ENCODE measurements at regions not wholly inside any gene's neighbourhood (a gene's known extent, or its start where the extent isn't known, plus 50 kb on each side); places are given as distances from the start of the nearest gene placed in this dataset.
A peak's percentile ranks its signal among the peaks of the same experiment; 100 is the strongest.
"Not testable (repeated sequence)": the region's sequence is repeated elsewhere in the genome, so short reads cannot be mapped to it uniquely, and the experiment has no call there.

GRCh38 chr14:66010695-66011094, 475.5 kb upstream of the CCDC196 start:
- Mint-ChIP-seq H3K4me1 (peaks cover 8% of the 10 kb centered on the region), H3K27ac (no peak overlapping the region), H3K36me3 (no peaks in the 10 kb centered on the region), H3K9me3 (no peaks in the 10 kb centered on the region), H3K27me3 (no peaks in the 10 kb centered on the region), H3K4me3 (no peak overlapping the region)
- DNase-seq, result no peak

GRCh38 chr14:66011855-66012254, 474.3 kb upstream of the CCDC196 start:
- Mint-ChIP-seq H3K4me3 (no peak overlapping the region), H3K4me1 (peaks cover 8% of the 10 kb centered on the region), H3K27me3 (no peaks in the 10 kb centered on the region), H3K9me3 (no peaks in the 10 kb centered on the region), H3K27ac (peak overlapping the region; percentile 4), H3K36me3 (no peaks in the 10 kb centered on the region)
- no peak for DNase-seq

- not testable (repeated sequence) for H3K4me3 Mint-ChIP-seq, H3K4me1 Mint-ChIP-seq, DNase-seq, H3K9me3 Mint-ChIP-seq, H3K27me3 Mint-ChIP-seq, H3K27ac Mint-ChIP-seq, H3K36me3 Mint-ChIP-seq
Observed at GRCh38 chr14:66013607-66014006, 472.6 kb upstream of the CCDC196 start.

GRCh38 chr14:66015071-66015780, 470.9 kb upstream of the CCDC196 start:
- DNase-seq, result no peak
- Mint-ChIP-seq H3K27ac (no peak overlapping the region), H3K36me3 (no peaks in the 10 kb centered on the region), H3K9me3 (no peaks in the 10 kb centered on the region), H3K4me1 (peaks cover 8% of the 10 kb centered on the region), H3K27me3 (no peaks in the 10 kb centered on the region), H3K4me3 (no peak overlapping the region)

GRCh38 chr14:66017927-66018326, 468.2 kb upstream of the CCDC196 start:
- DNase-seq, result no peak
- no peaks in the 10 kb centered on the region for H3K27me3 Mint-ChIP-seq
- H3K9me3 Mint-ChIP-seq, result no peaks in the 10 kb centered on the region

GRCh38 chr14:66022526-66022925, 463.6 kb upstream of the CCDC196 start:
- no peaks in the 10 kb centered on the region for H3K4me1 Mint-ChIP-seq
- no peak overlapping the region for H3K4me3 Mint-ChIP-seq
- H3K9me3 Mint-ChIP-seq, result no peaks in the 10 kb centered on the region
- no peak overlapping the region for H3K27ac Mint-ChIP-seq
- no peak for DNase-seq
- H3K27me3 Mint-ChIP-seq, result no peaks in the 10 kb centered on the region
- no peaks in the 10 kb centered on the region for H3K36me3 Mint-ChIP-seq

More at GRCh38 chr14:66017927-66018326, 468.2 kb upstream of the CCDC196 start:
- Mint-ChIP-seq H3K27ac (no peak overlapping the region), H3K4me1 (no peaks in the 10 kb centered on the region), H3K36me3 (no peaks in the 10 kb centered on the region), H3K4me3 (no peak overlapping the region)

- H3K27ac Mint-ChIP-seq, result no peak overlapping the region
- DNase-seq, result no peak
- peaks cover 7% of the 10 kb centered on the region for H3K9me3 Mint-ChIP-seq
- H3K36me3 Mint-ChIP-seq, result no peaks in the 10 kb centered on the region
- H3K27me3 Mint-ChIP-seq, result no peaks in the 10 kb centered on the region
- H3K4me1 Mint-ChIP-seq, result no peaks in the 10 kb centered on the region
- H3K4me3 Mint-ChIP-seq, result no peak overlapping the region
Observed at GRCh38 chr14:66025779-66026178, 460.4 kb upstream of the CCDC196 start.

GRCh38 chr14:66031981-66032380, 454.2 kb upstream of the CCDC196 start:
- peaks cover 20% of the 10 kb centered on the region for H3K9me3 Mint-ChIP-seq

GRCh38 chr14:66032800-66033199, 453.4 kb upstream of the CCDC196 start:
- no peaks in the 10 kb centered on the region for H3K27me3 Mint-ChIP-seq
- DNase-seq, result no peak
- H3K27ac Mint-ChIP-seq, result no peak overlapping the region
- H3K36me3 Mint-ChIP-seq, result peaks cover 7% of the 10 kb centered on the region
- H3K9me3 Mint-ChIP-seq, result peaks cover 20% of the 10 kb centered on the region
- no peak overlapping the region for H3K4me3 Mint-ChIP-seq
- H3K4me1 Mint-ChIP-seq, result no peaks in the 10 kb centered on the region

More at GRCh38 chr14:66031981-66032380, 454.2 kb upstream of the CCDC196 start:
- H3K4me1 Mint-ChIP-seq, H3K4me3 Mint-ChIP-seq, H3K36me3 Mint-ChIP-seq, H3K27me3 Mint-ChIP-seq, DNase-seq, H3K27ac Mint-ChIP-seq: not testable (repeated sequence)

- DNase-seq, result no peak
- H3K4me1 Mint-ChIP-seq, result no peaks in the 10 kb centered on the region
- peaks cover 3% of the 10 kb centered on the region for H3K36me3 Mint-ChIP-seq
- no peaks in the 10 kb centered on the region for H3K27me3 Mint-ChIP-seq
- H3K27ac Mint-ChIP-seq, result no peak overlapping the region
- no peak overlapping the region for H3K4me3 Mint-ChIP-seq
- peaks cover 9% of the 10 kb centered on the region for H3K9me3 Mint-ChIP-seq
Observed at GRCh38 chr14:66036547-66036946, 449.6 kb upstream of the CCDC196 start.

- Mint-ChIP-seq H3K27ac (no peak overlapping the region), H3K9me3 (peaks cover 6% of the 10 kb centered on the region), H3K4me1 (no peaks in the 10 kb centered on the region), H3K27me3 (no peaks in the 10 kb centered on the region), H3K4me3 (no peak overlapping the region), H3K36me3 (peaks cover 3% of the 10 kb centered on the region)
- DNase-seq, result no peak
Observed at GRCh38 chr14:66037361-66037760, 448.8 kb upstream of the CCDC196 start.

GRCh38 chr14:66038212-66038611, 448.0 kb upstream of the CCDC196 start:
- H3K4me1 Mint-ChIP-seq, result no peaks in the 10 kb centered on the region
- H3K27ac Mint-ChIP-seq, result no peak overlapping the region
- no peak overlapping the region for H3K4me3 Mint-ChIP-seq
- no peak for DNase-seq
- no peaks in the 10 kb centered on the region for H3K27me3 Mint-ChIP-seq
- no peaks in the 10 kb centered on the region for H3K36me3 Mint-ChIP-seq
- H3K9me3 Mint-ChIP-seq, result no peaks in the 10 kb centered on the region

GRCh38 chr14:66038618-66039017, 447.6 kb upstream of the CCDC196 start:
- Mint-ChIP-seq H3K4me1 (no peaks in the 10 kb centered on the region), H3K27ac (no peak overlapping the region), H3K36me3 (no peaks in the 10 kb centered on the region), H3K4me3 (no peak overlapping the region), H3K27me3 (no peaks in the 10 kb centered on the region), H3K9me3 (no peaks in the 10 kb centered on the region)
- DNase-seq, result no peak

- H3K36me3 Mint-ChIP-seq, result no peaks in the 10 kb centered on the region
- H3K4me1 Mint-ChIP-seq, result no peaks in the 10 kb centered on the region
- H3K9me3 Mint-ChIP-seq, result no peaks in the 10 kb centered on the region
- H3K4me3 Mint-ChIP-seq, result no peak overlapping the region
- no peak overlapping the region for H3K27ac Mint-ChIP-seq
- no peaks in the 10 kb centered on the region for H3K27me3 Mint-ChIP-seq
- no peak for DNase-seq
Observed at GRCh38 chr14:66039495-66039894, 446.7 kb upstream of the CCDC196 start.

- H3K4me1 Mint-ChIP-seq, result no peaks in the 10 kb centered on the region
- H3K27me3 Mint-ChIP-seq, result no peaks in the 10 kb centered on the region
- DNase-seq, result no peak
- no peak overlapping the region for H3K4me3 Mint-ChIP-seq
- no peak overlapping the region for H3K27ac Mint-ChIP-seq
- H3K36me3 Mint-ChIP-seq, result no peaks in the 10 kb centered on the region
- no peaks in the 10 kb centered on the region for H3K9me3 Mint-ChIP-seq
Observed at GRCh38 chr14:66041582-66041981, 444.6 kb upstream of the CCDC196 start.

GRCh38 chr14:66043921-66044320, 442.2 kb upstream of the CCDC196 start:
- Mint-ChIP-seq H3K27me3 (no peaks in the 10 kb centered on the region), H3K27ac (no peak overlapping the region), H3K36me3 (no peaks in the 10 kb centered on the region), H3K4me1 (no peaks in the 10 kb centered on the region), H3K9me3 (no peaks in the 10 kb centered on the region), H3K4me3 (no peak overlapping the region)
- DNase-seq, result no peak

All from activated naive CD8-positive, alpha-beta T cell treated with anti-CD3 and anti-CD28 coated beads for 36 hours (primary cell).